ENCODE measurements at regions not wholly inside any gene's neighbourhood (a gene's known extent, or its start where the extent isn't known, plus 50 kb on each side); places are given as distances from the start of the nearest gene placed in this dataset.

DNA sequence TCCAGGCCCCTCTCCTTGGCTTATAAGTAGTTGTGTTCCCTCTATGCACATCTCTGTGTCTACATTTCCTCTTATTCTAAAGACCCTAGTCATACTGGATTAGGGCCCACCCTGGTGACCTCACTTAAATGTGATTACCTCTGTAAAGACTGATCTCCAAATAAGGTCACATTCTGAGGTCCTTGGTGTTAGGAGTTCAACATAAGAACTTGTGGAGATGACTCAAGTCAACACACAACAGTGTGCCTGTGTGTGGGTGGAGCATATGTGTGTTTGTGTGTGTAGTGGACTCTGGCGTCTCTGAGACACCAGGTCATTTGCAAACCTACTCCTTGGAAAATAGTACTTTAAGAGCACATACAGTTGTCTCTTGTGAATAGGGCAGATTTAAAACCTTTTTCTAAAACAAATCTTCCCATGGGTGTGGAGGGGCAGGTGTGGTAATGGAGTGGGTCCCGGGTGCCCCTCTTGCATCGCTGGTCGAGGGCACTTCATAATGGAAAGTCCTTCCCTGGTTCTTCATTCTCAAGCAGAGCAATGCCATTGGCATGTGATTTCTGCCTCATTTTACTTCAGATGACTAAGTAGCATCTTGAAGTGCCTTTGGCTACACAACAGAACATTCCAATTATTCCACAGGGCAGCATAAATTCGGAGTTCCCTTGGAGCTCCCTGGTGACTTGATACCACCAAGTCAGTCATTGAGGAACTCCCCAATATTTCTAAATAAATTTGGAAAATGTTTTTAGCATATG lies 84.4 kb downstream of the C9orf152 start:
- TF ChIP-seq OSR1 (CRISPR knock-in tag; IDR thresholded peaks at IDR 0.05) (no peak), ARNTL (CRISPR knock-in tag; IDR thresholded peaks at IDR 0.05; ENCODE audit: borderline replicate concordance, low read depth) (no peak), ESRRG (CRISPR knock-in tag; IDR thresholded peaks at IDR 0.05) (no peak), ZNF8 (CRISPR knock-in tag; IDR thresholded peaks at IDR 0.05) (no peak), ZNF70 (CRISPR knock-in tag; IDR thresholded peaks at IDR 0.05) (no peak), SNAI2 (CRISPR knock-in tag; IDR thresholded peaks at IDR 0.05) (no peak), CSDC2 (CRISPR knock-in tag; IDR thresholded peaks at IDR 0.05) (no peak), BACH2 (CRISPR knock-in tag; IDR thresholded peaks at IDR 0.05; ENCODE audit: borderline replicate concordance) (no peak), TCF4 (CRISPR knock-in tag; IDR thresholded peaks at IDR 0.05; ENCODE audit: borderline replicate concordance) (no peak), ZFP30 (CRISPR knock-in tag; IDR thresholded peaks at IDR 0.05) (no peak), TOX (CRISPR knock-in tag; IDR thresholded peaks at IDR 0.05; ENCODE audit: borderline replicate concordance) (no peak)
- TF ChIP-seq, protein P1, sequence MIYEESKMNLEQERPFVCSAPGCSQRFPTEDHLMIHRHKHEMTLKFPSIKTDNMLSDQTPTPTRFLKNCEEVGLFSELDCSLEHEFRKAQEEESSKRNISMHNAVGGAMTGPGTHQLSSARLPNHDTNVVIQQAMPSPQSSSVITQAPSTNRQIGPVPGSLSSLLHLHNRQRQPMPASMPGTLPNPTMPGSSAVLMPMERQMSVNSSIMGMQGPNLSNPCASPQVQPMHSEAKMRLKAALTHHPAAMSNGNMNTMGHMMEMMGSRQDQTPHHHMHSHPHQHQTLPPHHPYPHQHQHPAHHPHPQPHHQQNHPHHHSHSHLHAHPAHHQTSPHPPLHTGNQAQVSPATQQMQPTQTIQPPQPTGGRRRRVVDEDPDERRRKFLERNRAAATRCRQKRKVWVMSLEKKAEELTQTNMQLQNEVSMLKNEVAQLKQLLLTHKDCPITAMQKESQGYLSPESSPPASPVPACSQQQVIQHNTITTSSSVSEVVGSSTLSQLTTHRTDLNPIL (CRISPR knock-in tag; IDR thresholded peaks at IDR 0.05; ENCODE audit: low read depth) = no peak
- TF ChIP-seq, protein P2, sequence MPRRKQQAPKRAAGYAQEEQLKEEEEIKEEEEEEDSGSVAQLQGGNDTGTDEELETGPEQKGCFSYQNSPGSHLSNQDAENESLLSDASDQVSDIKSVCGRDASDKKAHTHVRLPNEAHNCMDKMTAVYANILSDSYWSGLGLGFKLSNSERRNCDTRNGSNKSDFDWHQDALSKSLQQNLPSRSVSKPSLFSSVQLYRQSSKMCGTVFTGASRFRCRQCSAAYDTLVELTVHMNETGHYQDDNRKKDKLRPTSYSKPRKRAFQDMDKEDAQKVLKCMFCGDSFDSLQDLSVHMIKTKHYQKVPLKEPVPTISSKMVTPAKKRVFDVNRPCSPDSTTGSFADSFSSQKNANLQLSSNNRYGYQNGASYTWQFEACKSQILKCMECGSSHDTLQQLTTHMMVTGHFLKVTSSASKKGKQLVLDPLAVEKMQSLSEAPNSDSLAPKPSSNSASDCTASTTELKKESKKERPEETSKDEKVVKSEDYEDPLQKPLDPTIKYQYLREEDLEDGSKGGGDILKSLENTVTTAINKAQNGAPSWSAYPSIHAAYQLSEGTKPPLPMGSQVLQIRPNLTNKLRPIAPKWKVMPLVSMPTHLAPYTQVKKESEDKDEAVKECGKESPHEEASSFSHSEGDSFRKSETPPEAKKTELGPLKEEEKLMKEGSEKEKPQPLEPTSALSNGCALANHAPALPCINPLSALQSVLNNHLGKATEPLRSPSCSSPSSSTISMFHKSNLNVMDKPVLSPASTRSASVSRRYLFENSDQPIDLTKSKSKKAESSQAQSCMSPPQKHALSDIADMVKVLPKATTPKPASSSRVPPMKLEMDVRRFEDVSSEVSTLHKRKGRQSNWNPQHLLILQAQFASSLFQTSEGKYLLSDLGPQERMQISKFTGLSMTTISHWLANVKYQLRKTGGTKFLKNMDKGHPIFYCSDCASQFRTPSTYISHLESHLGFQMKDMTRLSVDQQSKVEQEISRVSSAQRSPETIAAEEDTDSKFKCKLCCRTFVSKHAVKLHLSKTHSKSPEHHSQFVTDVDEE (CRISPR knock-in tag; IDR thresholded peaks at IDR 0.05) = no peak
- no peak for ATAC-seq

DNA sequence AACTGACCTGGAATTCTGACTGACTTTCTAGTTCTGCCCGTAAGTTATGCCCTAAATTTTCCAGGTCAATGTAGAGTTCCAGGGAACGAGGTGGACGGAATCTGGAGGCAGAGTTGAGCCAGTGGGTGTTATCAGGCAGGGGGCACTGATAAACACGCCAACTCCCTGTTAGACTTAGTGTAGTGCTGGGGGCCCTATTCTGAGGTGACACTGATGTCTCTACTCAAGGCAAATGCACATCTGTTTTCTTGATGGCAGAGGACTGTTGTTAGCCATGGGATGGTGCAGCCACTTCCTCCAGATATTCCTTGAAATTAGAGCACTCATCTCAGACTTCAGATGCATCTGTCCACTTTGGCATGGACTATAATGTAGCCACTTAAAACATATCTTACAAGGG lies 83.5 kb downstream of the C9orf152 start:
- TF ChIP-seq BACH2 (CRISPR knock-in tag; IDR thresholded peaks at IDR 0.05; ENCODE audit: borderline replicate concordance) (no peak), ARNTL (CRISPR knock-in tag; IDR thresholded peaks at IDR 0.05; ENCODE audit: borderline replicate concordance, low read depth) (no peak), OSR1 (CRISPR knock-in tag; IDR thresholded peaks at IDR 0.05) (no peak), ZC3H10 (CRISPR knock-in tag; IDR thresholded peaks at IDR 0.05) (no peak), GLIS3 (CRISPR knock-in tag; IDR thresholded peaks at IDR 0.05) (no peak), ZNF70 (CRISPR knock-in tag; IDR thresholded peaks at IDR 0.05) (no peak), ZNF565 (CRISPR knock-in tag; conservative IDR thresholded peaks at IDR 0.05; ENCODE audit: low read depth) (no peak), ZNF8 (CRISPR knock-in tag; IDR thresholded peaks at IDR 0.05) (no peak), ZFP30 (CRISPR knock-in tag; IDR thresholded peaks at IDR 0.05) (no peak), ISL1 (CRISPR knock-in tag; IDR thresholded peaks at IDR 0.05) (no peak), SNAI2 (CRISPR knock-in tag; IDR thresholded peaks at IDR 0.05) (no peak), TOX (CRISPR knock-in tag; IDR thresholded peaks at IDR 0.05; ENCODE audit: borderline replicate concordance) (no peak), TCF4 (CRISPR knock-in tag; IDR thresholded peaks at IDR 0.05; ENCODE audit: borderline replicate concordance) (no peak), ESRRG (CRISPR knock-in tag; IDR thresholded peaks at IDR 0.05) (no peak)
- TF ChIP-seq, protein P3, sequence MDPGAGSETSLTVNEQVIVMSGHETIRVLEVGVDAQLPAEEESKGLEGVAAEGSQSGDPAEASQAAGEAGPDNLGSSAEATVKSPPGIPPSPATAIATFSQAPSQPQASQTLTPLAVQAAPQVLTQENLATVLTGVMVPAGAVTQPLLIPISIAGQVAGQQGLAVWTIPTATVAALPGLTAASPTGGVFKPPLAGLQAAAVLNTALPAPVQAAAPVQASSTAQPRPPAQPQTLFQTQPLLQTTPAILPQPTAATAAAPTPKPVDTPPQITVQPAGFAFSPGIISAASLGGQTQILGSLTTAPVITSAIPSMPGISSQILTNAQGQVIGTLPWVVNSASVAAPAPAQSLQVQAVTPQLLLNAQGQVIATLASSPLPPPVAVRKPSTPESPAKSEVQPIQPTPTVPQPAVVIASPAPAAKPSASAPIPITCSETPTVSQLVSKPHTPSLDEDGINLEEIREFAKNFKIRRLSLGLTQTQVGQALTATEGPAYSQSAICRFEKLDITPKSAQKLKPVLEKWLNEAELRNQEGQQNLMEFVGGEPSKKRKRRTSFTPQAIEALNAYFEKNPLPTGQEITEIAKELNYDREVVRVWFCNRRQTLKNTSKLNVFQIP (CRISPR knock-in tag; IDR thresholded peaks at IDR 0.05; ENCODE audit: borderline replicate concordance, low read depth) = no peak
- TF ChIP-seq, protein P1 (CRISPR knock-in tag; IDR thresholded peaks at IDR 0.05; ENCODE audit: low read depth) = no peak
- TF ChIP-seq, protein P4, sequence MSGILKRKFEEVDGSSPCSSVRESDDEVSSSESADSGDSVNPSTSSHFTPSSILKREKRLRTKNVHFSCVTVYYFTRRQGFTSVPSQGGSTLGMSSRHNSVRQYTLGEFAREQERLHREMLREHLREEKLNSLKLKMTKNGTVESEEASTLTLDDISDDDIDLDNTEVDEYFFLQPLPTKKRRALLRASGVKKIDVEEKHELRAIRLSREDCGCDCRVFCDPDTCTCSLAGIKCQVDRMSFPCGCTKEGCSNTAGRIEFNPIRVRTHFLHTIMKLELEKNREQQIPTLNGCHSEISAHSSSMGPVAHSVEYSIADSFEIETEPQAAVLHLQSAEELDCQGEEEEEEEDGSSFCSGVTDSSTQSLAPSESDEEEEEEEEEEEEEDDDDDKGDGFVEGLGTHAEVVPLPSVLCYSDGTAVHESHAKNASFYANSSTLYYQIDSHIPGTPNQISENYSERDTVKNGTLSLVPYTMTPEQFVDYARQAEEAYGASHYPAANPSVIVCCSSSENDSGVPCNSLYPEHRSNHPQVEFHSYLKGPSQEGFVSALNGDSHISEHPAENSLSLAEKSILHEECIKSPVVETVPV (CRISPR knock-in tag; IDR thresholded peaks at IDR 0.05) = no peak
- 0 out of 3 replicates have a peak, but pooled peaks have one; percentile 6 for ATAC-seq

DNA sequence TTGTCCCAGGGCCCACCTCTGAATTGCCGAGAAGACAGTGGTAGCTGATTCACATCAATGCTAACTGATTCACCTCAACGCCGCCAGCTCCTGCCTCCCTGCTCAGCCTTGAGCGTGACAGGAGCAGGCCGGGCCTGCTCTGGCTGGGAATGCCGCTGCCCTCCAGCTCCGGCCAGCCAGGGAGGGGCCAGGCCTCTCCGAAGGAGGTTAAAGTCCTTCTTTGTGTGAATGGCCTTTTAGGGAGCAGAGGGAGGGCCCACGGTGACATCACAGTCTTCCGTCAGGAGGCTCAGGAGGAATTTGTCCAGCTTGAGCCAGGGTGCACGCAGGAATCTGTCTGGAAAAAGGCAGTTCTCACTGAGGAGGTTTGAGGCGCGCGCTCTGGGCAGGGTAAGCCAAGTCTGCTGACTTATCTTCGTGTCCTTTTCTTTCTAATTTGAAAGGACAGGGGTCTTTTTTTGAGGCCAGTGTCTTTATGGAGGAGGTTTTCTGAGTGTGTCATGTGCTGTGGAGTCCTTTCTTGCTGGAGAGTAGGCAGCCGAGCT lies 82.7 kb downstream of the C9orf152 start:
- TF ChIP-seq ZFP3 (CRISPR knock-in tag; IDR thresholded peaks at IDR 0.05) = 0 out of 2 replicates have a peak, but pooled peaks have one; percentile 18
- TF ChIP-seq OSR1 (CRISPR knock-in tag; IDR thresholded peaks at IDR 0.05) = no peak
- ATAC-seq = peak; percentile 48
